ENCODE measurements at regions not wholly inside any gene's neighbourhood (a gene's known extent, or its start where the extent isn't known, plus 50 kb on each side); places are given as distances from the start of the nearest gene placed in this dataset.

GRCh38 chr5:63812693-63813092 lies 149.6 kb downstream of the HTR1A start:
- Mint-ChIP-seq H3K9me3 (peaks cover 5% of the 10 kb centered on the region), H3K4me1 (ENCODE audit: unreplicated experiment) (no peaks in the 10 kb centered on the region), H3K27me3 (no peaks in the 10 kb centered on the region), H3K4me3 (no peak overlapping the region), H3K27ac (no peak overlapping the region), H3K36me3 (no peaks in the 10 kb centered on the region)
- DNase-seq (ENCODE audit: extremely low spot score, unreplicated experiment), result no peak
- TF ChIP-seq CTCF (conservative IDR thresholded peaks at IDR 0.05), result no peak

- DNase-seq (ENCODE audit: extremely low spot score, unreplicated experiment), result no peak
- no peak overlapping the region for H3K27ac Mint-ChIP-seq
- H3K9me3 Mint-ChIP-seq, result peaks cover 5% of the 10 kb centered on the region
- H3K27me3 Mint-ChIP-seq, result no peaks in the 10 kb centered on the region
- TF ChIP-seq CTCF (conservative IDR thresholded peaks at IDR 0.05), result no peak
- H3K4me3 Mint-ChIP-seq, result no peak overlapping the region
- no peaks in the 10 kb centered on the region for H3K4me1 Mint-ChIP-seq (ENCODE audit: unreplicated experiment)
- no peaks in the 10 kb centered on the region for H3K36me3 Mint-ChIP-seq
Observed at GRCh38 chr5:63811961-63812360, 150.3 kb downstream of the HTR1A start.

- Mint-ChIP-seq H3K4me1 (ENCODE audit: unreplicated experiment) (no peaks in the 10 kb centered on the region), H3K27me3 (no peaks in the 10 kb centered on the region), H3K36me3 (no peaks in the 10 kb centered on the region), H3K4me3 (no peak overlapping the region), H3K27ac (no peak overlapping the region), H3K9me3 (peaks cover 5% of the 10 kb centered on the region)
- TF ChIP-seq CTCF (conservative IDR thresholded peaks at IDR 0.05), result no peak
- no peak for DNase-seq (ENCODE audit: extremely low spot score, unreplicated experiment)
Observed at GRCh38 chr5:63811286-63811685, 151.0 kb downstream of the HTR1A start.

- Mint-ChIP-seq H3K36me3 (no peaks in the 10 kb centered on the region), H3K9me3 (no peaks in the 10 kb centered on the region), H3K27ac (no peak overlapping the region), H3K27me3 (peaks cover 5% of the 10 kb centered on the region), H3K4me1 (ENCODE audit: unreplicated experiment) (no peaks in the 10 kb centered on the region), H3K4me3 (no peak overlapping the region)
- no peak for TF ChIP-seq CTCF (conservative IDR thresholded peaks at IDR 0.05)
- DNase-seq (ENCODE audit: extremely low spot score, unreplicated experiment), result no peak
Observed at GRCh38 chr5:63805151-63805550, 157.1 kb downstream of the HTR1A start.

DNA sequence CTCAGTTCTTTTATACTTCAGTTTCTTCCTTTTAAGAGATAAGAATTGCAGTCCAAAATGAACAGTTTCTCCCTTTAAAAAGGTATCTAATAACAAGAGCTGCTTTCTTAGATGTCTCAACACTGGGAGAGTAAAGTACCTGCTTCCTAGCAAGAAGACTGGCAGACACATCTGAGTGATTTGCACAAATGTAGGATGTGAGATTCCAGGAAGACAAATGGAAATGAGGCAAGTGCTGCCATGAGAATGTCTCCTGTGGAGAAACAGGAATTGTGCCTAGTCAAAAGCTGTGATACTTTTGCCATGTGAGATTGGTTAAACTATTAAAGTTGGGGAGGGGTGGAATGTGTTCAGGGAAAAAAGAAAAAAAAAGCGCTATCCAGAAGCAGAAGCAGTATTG lies 159.1 kb downstream of the HTR1A start:
- TF ChIP-seq CTCF (conservative IDR thresholded peaks at IDR 0.05), result no peak
- Mint-ChIP-seq H3K4me3 (no peak overlapping the region), H3K27me3 (peaks cover 8% of the 10 kb centered on the region), H3K27ac (no peak overlapping the region), H3K9me3 (no peaks in the 10 kb centered on the region), H3K36me3 (no peaks in the 10 kb centered on the region), H3K4me1 (ENCODE audit: unreplicated experiment) (no peaks in the 10 kb centered on the region)
- no peak for DNase-seq (ENCODE audit: extremely low spot score, unreplicated experiment)

DNA sequence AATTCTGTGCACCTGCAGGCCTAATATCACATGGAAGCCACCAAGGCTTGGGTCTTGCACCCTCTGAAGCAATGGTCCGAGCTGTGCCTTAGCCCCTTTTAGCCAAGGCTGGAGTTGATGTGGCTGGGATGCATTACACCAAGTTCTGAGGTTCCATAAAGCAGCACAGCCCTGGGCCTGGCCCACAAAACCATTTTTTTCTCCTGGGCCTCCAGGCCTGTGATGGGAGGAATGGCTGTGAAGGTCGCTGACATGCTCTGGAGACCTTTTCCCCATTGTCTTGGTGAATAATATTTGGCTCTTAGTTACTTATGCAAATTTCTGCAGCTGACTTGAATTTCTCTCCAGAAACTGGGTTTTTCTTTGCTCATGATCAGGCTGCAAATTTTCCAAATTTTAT lies 167.3 kb downstream of the HTR1A start:
- no peak for TF ChIP-seq CTCF (conservative IDR thresholded peaks at IDR 0.05)
- peaks cover 11% of the 10 kb centered on the region for H3K9me3 Mint-ChIP-seq
- H3K4me1 Mint-ChIP-seq (ENCODE audit: unreplicated experiment), result no peaks in the 10 kb centered on the region
- H3K27ac Mint-ChIP-seq, result no peak overlapping the region
- no peaks in the 10 kb centered on the region for H3K36me3 Mint-ChIP-seq
- H3K4me3 Mint-ChIP-seq, result no peak overlapping the region
- peaks cover 9% of the 10 kb centered on the region for H3K27me3 Mint-ChIP-seq
- DNase-seq (ENCODE audit: extremely low spot score, unreplicated experiment), result no peak

Data from type B pancreatic cell (in vitro differentiated cells).